Astrocyte of the spinal cord (primary cell): ENCODE measurements at regions not wholly inside any gene's neighbourhood (a gene's known extent, or its start where the extent isn't known, plus 50 kb on each side); places are given as distances from the start of the nearest gene placed in this dataset.

ENCODE experiments used
- DNase-seq: peaks from one replicate; pipeline ENCODE4 v3.0.0; 2011; ENCODE audit warnings: low read depth, low spot score
- H3K4me3 ChIP-seq: 2 replicates; pipeline ENCODE4 v1.5.1; 2011; ENCODE audit warnings: low read depth, mild to moderate bottlenecking, low read length, moderate library complexity
- in situ Hi-C: cut with HindIII; loops from 2 replicates; pipeline ENCODE4 v1.10.0; 2017; ENCODE audit warnings: low sequenced_read_pairs
- TF ChIP-seq, protein P1 (sequence below): IDR thresholded peaks from 2 replicates; pipeline ENCODE4 v1.5.1; 2012; ENCODE audit warnings: low read depth, mild to moderate bottlenecking, low read length, inconsistent platforms

DNA sequence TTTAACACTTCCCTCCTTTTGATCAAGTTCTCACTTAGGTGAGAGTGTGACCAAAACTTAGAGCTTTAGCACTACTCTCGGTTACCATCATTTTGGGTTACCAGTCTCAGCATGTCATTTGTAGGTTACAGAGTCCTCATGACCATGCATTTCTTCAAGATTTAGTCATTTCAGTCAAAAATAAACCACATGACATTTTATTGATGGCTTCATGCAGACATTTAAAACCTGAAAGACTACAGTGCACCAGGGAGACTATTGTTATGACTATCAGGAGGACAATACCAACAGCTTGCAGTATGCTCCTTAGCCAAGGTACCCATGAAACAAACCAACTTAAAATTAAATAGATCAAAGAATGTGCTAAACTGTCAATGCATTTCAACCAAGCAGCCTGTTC is 498.1 kb upstream of the FSTL5 start:
- TF ChIP-seq, protein P1, sequence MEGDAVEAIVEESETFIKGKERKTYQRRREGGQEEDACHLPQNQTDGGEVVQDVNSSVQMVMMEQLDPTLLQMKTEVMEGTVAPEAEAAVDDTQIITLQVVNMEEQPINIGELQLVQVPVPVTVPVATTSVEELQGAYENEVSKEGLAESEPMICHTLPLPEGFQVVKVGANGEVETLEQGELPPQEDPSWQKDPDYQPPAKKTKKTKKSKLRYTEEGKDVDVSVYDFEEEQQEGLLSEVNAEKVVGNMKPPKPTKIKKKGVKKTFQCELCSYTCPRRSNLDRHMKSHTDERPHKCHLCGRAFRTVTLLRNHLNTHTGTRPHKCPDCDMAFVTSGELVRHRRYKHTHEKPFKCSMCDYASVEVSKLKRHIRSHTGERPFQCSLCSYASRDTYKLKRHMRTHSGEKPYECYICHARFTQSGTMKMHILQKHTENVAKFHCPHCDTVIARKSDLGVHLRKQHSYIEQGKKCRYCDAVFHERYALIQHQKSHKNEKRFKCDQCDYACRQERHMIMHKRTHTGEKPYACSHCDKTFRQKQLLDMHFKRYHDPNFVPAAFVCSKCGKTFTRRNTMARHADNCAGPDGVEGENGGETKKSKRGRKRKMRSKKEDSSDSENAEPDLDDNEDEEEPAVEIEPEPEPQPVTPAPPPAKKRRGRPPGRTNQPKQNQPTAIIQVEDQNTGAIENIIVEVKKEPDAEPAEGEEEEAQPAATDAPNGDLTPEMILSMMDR, result no peak
- H3K4me3 ChIP-seq, result no peak overlapping the region
- in situ Hi-C loops, result no loop called here
- DNase-seq, result no peak

DNA sequence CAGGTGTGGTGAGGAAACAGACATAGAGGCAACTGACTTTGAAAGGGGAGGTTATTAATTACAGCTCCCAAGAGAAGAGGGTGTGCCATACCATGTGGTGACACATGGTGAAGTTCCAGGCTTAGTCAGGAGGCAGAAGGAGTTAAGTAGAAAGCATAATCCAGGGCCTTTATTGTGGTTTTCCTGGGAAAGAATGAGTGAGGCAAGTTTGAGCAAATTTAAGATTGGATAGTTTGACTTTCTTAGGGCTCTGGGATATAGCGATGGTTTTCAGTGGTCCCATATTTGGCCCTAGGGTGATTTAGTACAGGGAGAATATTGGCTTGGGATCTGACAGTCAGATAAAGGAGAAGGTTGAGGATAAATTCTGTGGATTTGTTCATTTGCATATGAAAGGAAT is 495.9 kb upstream of the FSTL5 start:
- TF ChIP-seq, protein P1, result no peak
- in situ Hi-C loops, result no loop called here
- DNase-seq, result no peak
- no peak overlapping the region for H3K4me3 ChIP-seq

DNA sequence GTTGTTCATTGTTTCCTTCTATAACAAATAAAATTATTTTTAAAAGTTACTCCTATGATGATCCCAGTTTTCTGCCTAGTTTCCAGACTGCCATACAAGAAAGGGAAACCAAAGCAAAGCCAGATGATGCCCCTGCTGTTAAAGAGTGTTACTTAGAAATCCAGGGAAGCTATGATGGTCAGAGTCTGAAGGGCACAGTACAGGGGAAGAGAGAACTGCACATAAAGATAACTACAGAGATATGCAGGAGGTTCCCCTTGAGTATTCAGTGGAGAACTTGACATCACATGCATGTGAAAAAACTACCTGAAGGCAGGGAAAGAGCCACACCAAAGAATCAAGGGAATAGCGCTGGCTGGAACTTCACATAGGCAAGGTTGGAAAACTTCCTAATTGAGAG is 494.2 kb upstream of the FSTL5 start:
- H3K4me3 ChIP-seq, result no peak overlapping the region
- DNase-seq, result no peak
- TF ChIP-seq, protein P1, result no peak
- in situ Hi-C loops, result no loop called here

DNA sequence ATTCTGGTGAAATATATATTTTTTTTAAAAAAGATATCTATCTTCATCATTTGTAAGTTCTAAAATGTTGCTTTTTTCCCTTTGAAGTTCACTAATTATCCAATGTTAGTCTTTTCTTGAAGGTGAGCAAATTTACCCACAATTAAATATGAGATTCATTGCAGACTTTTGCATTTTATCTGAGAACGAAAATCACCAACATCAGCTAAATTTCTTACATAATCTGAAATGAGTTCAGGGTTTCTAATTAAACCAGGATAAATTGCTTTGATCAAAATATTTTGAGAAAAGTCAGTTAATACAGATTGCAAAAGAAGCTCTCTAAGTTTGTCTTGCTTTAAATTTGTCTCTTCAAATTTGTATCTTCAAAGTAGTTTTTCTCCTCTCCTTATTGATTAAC is 486.4 kb upstream of the FSTL5 start:
- no peak overlapping the region for H3K4me3 ChIP-seq
- in situ Hi-C loops, result no loop called here
- TF ChIP-seq, protein P1, result no peak
- no peak for DNase-seq

DNA sequence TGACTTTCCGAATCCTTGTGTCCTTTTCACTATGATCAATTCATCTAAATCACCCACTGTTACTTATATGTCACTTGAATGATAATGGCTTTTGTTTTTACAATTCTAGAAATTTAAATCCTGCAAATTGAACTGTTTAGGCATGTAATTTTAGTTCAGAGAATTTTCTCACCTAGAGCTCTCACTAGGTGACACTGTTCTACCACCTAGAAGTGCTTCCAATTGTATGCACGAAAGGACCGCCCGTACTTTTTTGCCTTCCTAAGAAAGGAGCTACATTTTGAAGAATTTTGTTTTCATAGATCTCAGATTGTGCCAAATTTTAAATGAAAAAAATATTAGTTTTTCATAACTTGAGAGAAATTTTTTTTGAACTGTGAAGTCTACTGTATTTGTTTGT is 481.6 kb upstream of the FSTL5 start:
- H3K4me3 ChIP-seq, result no peak overlapping the region
- no peak for DNase-seq
- TF ChIP-seq, protein P1, result no peak
- in situ Hi-C loops, result no loop called here

DNA sequence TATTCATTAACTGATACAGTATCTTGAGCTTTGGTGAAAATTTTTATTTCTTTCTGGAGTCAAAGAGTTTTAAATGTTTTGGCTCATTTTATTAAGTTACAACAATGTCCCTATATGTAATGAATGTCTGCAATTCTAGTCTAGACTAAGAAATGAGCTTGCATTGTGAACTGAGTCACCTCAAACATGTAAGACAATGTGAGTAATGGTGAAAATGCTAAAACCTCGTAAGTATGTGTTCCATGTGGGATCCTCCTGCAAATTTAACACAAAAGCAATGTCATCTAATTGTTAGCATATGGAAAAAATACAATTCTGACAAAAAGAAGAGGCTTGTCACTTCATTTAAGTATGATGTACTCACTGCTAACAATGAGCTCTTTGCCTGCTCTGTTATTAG is 480.5 kb upstream of the FSTL5 start:
- peak; percentile 35 for DNase-seq
- in situ Hi-C loops, result no loop called here
- no peak overlapping the region for H3K4me3 ChIP-seq
- TF ChIP-seq, protein P1, result no peak

DNA sequence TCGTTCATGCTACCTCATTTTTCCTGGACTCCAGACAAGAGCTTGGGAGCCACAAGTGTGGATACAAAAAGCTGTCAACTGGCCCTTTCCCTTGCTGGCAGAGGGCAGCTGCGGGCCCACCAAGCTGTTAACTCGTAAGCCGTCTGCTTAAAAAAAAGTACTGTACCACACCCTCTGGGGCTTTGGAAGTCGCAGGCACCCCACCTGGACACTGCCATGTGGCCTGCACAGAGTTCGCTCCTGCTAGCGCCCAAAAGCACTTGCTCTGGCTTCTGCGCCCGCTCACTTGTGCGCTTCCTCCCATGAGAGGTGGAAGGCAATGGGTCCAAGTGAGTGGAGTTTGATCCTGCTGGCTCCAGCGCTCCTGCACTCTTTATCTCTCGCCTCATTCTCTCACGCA is 476.4 kb upstream of the FSTL5 start:
- TF ChIP-seq, protein P1, result no peak
- DNase-seq, result no peak
- in situ Hi-C loops, result no loop called here

More for the DNA sequence above, 476.4 kb upstream of the FSTL5 start:
- no peak overlapping the region for H3K4me3 ChIP-seq
